ENCODE measurements at regions not wholly inside any gene's neighbourhood (a gene's known extent, or its start where the extent isn't known, plus 50 kb on each side); places are given as distances from the start of the nearest gene placed in this dataset.
A peak's percentile ranks its signal among the peaks of the same experiment; 100 is the strongest.

GRCh38 chr2:188875104-188875503 is 99.1 kb upstream of the COL3A1 start:
- H3K27me3 ChIP-seq (ENCODE audit: control insufficient read depth in 1 of 2, insufficient read depth in 2 of 2, low read length in 2 of 2): no peaks in the 10 kb centered on the region
- no peaks in the 10 kb centered on the region for H3K4me1 ChIP-seq (ENCODE audit: insufficient read depth, low read length)
- no peaks in the 10 kb centered on the region for H3K79me2 ChIP-seq (ENCODE audit: insufficient read depth, low read length)
- no peak for DNase-seq (ENCODE audit: low spot score)
- no peak for FAIRE-seq
- TF ChIP-seq GLMP (CRISPR knock-in tag; IDR thresholded peaks at IDR 0.05; ENCODE audit: borderline replicate concordance) (no peak), MAZ (IDR thresholded peaks at IDR 0.05; ENCODE audit: borderline replicate concordance, low read depth, low read length) (no peak), MAZ (CRISPR knock-in tag; IDR thresholded peaks at IDR 0.05; ENCODE audit: low read depth) (no peak), ZNF83 (CRISPR knock-in tag; IDR thresholded peaks at IDR 0.05; ENCODE audit: borderline replicate concordance) (no peak), ARID3A (IDR thresholded peaks at IDR 0.05; ENCODE audit: low read depth, low read length) (no peak), CC2D1A (CRISPR knock-in tag; IDR thresholded peaks at IDR 0.05) (no peak), GPN1 (CRISPR knock-in tag; IDR thresholded peaks at IDR 0.05; ENCODE audit: borderline replicate concordance) (no peak), TMF1 (CRISPR knock-in tag; IDR thresholded peaks at IDR 0.05; ENCODE audit: low read depth) (no peak), ZNF331 (CRISPR knock-in tag; IDR thresholded peaks at IDR 0.05) (no peak)
- in situ Hi-C loops (cut with HindIII; ENCODE audit: extremely low pct_ligation_motif_present, low pct_unique_long_range_greater_than_20kb) (no loop called here), intact Hi-C loops (cut with micrococcal nuclease; ENCODE audit: unreplicated experiment) (no loop called here)
- ChIA-PET POLR2A (no interaction called here), CTCF (ENCODE audit: low intra/inter-chr PET ratio, low total read pairs) (no interaction called here)
- ATAC-seq: no peak
- no peaks in the 10 kb centered on the region for H3K9me3 ChIP-seq (ENCODE audit: low read length)
- no peaks in the 10 kb centered on the region for H4K20me1 ChIP-seq (ENCODE audit: insufficient read depth, low read length)
- no peak overlapping the region for H3K9ac ChIP-seq (ENCODE audit: insufficient read depth, low read depth, low read length)
- H2AFZ ChIP-seq (ENCODE audit: low read length): peak overlapping the region; percentile 83
- no peaks in the 10 kb centered on the region for H3K36me3 ChIP-seq (replicated peaks in 1 of 2; ENCODE audit: control insufficient read depth in 1 of 2, insufficient read depth in 2 of 2, low read length in 2 of 2)
- H3K4me2 ChIP-seq (ENCODE audit: low read depth, low read length): peak overlapping the region; percentile 56
- H3K4me3 ChIP-seq (replicated peaks in 1 of 3; ENCODE audit: insufficient read depth in 1 of 3, low read depth in 2 of 3, low read length in 3 of 3): 0 out of 6 replicates have a peak overlapping the region, but pooled peaks of 1 of the 3 experiments have one; percentile 12
- H3K27ac ChIP-seq (ENCODE audit: extremely low read length, insufficient read depth, low read length): no peak overlapping the region
- 7% methylated on average over 6 of the region's 6 CpGs for WGBS (ENCODE audit: low lambda C conversion rate)
- BruUV-seq (replicated peaks): no TSS peak
